ENCODE measurements at regions not wholly inside any gene's neighbourhood (a gene's known extent, or its start where the extent isn't known, plus 50 kb on each side); places are given as distances from the start of the nearest gene placed in this dataset.

GRCh38 chr17:70239391-70239826 lies 70.1 kb downstream of the KCNJ2 start:
- TF ChIP-seq, protein P1, sequence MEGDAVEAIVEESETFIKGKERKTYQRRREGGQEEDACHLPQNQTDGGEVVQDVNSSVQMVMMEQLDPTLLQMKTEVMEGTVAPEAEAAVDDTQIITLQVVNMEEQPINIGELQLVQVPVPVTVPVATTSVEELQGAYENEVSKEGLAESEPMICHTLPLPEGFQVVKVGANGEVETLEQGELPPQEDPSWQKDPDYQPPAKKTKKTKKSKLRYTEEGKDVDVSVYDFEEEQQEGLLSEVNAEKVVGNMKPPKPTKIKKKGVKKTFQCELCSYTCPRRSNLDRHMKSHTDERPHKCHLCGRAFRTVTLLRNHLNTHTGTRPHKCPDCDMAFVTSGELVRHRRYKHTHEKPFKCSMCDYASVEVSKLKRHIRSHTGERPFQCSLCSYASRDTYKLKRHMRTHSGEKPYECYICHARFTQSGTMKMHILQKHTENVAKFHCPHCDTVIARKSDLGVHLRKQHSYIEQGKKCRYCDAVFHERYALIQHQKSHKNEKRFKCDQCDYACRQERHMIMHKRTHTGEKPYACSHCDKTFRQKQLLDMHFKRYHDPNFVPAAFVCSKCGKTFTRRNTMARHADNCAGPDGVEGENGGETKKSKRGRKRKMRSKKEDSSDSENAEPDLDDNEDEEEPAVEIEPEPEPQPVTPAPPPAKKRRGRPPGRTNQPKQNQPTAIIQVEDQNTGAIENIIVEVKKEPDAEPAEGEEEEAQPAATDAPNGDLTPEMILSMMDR (IDR thresholded peaks at IDR 0.05), result no peak
- TF ChIP-seq EZH2 (IDR thresholded peaks at IDR 0.05; ENCODE audit: borderline replicate concordance, insufficient read depth, low read depth, low read length, poor library complexity, severe bottlenecking), result no peak

All from B cell (primary cell).